Endothelial cell of umbilical vein (primary cell): ENCODE measurements at regions not wholly inside any gene's neighbourhood (a gene's known extent, or its start where the extent isn't known, plus 50 kb on each side); places are given as distances from the start of the nearest gene placed in this dataset.

Experiments
- BruUV-seq: library from RNA; stranded (reverse); fragments of 400-500 nt; replicated peaks from 2 replicates; lab custom pipeline; 2021; lab: Mats Ljungman, UMichigan
- CTCF ChIA-PET: fragments of 300-600, 350-600 bp; sonication (Branson Sonifier 250); formaldehyde crosslinking; loops from one replicate; lab custom pipeline; 2021; ENCODE audit warnings: antibody characterized with exemption, inconsistent platforms; lab: Charles Lee
- POLR2A ChIA-PET: fragments of 300-600, 350-600 bp; sonication (Branson Sonifier 250); formaldehyde crosslinking; loops from one replicate; lab custom pipeline; 2021; ENCODE audit warnings: antibody characterized with exemption, inconsistent platforms; lab: Charles Lee
- DNase-seq: peaks from one replicate; pipeline ENCODE4 v3.0.0-alpha.2; 2011; ENCODE audit warnings: low read depth, low spot score
- FAIRE-seq: peaks from 2 replicates; lab custom pipeline; 2011; peaks lifted over from hg19 to GRCh38; lab: Jason Lieb, UNC
- H2AFZ ChIP-seq: 2 replicates; pipeline ENCODE4 v1.6.0; 2012; ENCODE audit warnings: low read depth, low read length, control low read depth, inconsistent platforms
- H3K27ac ChIP-seq: 2 replicates; pipeline ENCODE4 v1.5.1; 2011; ENCODE audit warnings: low read depth, mild to moderate bottlenecking, control low read depth, low read length, moderate library complexity; ENCODE audit not compliant: insufficient read depth
- H3K27me3 ChIP-seq, 2 experiments: 2 replicates each; pipeline versions ENCODE4 v1.6.0 to v1.6.1; 2011; ENCODE audit warnings: low read length in 2 of 2, mixed read lengths in 1 of 2; ENCODE audit not compliant: control insufficient read depth in 2 of 2, insufficient read depth in 2 of 2
- H3K36me3 ChIP-seq, 2 experiments: 2 replicates in 1 of 2; 3 replicates in 1 of 2; pipeline ENCODE4 v1.5.1; 2011; ENCODE audit warnings: low read length in 2 of 2, mild to moderate bottlenecking in 1 of 2, moderate library complexity in 1 of 2; ENCODE audit not compliant: control insufficient read depth in 2 of 2, insufficient read depth in 2 of 2; ENCODE audit errors: extremely low read depth in 1 of 2
- H3K4me1 ChIP-seq: 3 replicates; pipeline ENCODE4 v1.5.1; 2011; ENCODE audit warnings: mild to moderate bottlenecking, low read length; ENCODE audit not compliant: control insufficient read depth, insufficient read depth; ENCODE audit errors: extremely low read depth
- H3K4me2 ChIP-seq: 2 replicates; pipeline ENCODE4 v1.6.1; 2011; ENCODE audit warnings: low read length, control low read depth, mixed read lengths; ENCODE audit not compliant: insufficient read depth
- H3K4me3 ChIP-seq, 3 experiments: fragments of 200-600 bp in 1 of 3; sonication (generic), shearing (Covaris generic) in 1 of 3; replicated peaks in 1 of 3; 2 replicates each; pipeline ENCODE4 v1.5.1; 2011 to 2016; ENCODE audit warnings: control low read depth in 3 of 3, low read length in 3 of 3, mild to moderate bottlenecking in 2 of 3, inconsistent platforms in 1 of 3, low read depth in 1 of 3, moderate library complexity in 1 of 3; ENCODE audit not compliant: insufficient read depth in 1 of 3
- H3K79me2 ChIP-seq: 2 replicates; pipeline ENCODE4 v1.6.0; 2012; ENCODE audit warnings: low read length, inconsistent platforms; ENCODE audit not compliant: control insufficient read depth, insufficient read depth
- H3K9ac ChIP-seq: replicated peaks from 2 replicates; pipeline ENCODE3; 2011; ENCODE audit warnings: low read length, control low read depth; ENCODE audit not compliant: insufficient read depth; ENCODE audit errors: extremely low read depth
- H3K9me1 ChIP-seq: replicated peaks from 3 replicates; pipeline ENCODE4 v1.6.0; 2011; ENCODE audit warnings: mild to moderate bottlenecking, low read length; ENCODE audit not compliant: control insufficient read depth, insufficient read depth; ENCODE audit errors: extremely low read depth
- H3K9me3 ChIP-seq: replicated peaks from 2 replicates; pipeline ENCODE4 v1.5.1; 2012; ENCODE audit warnings: low read length, inconsistent platforms; ENCODE audit not compliant: control insufficient read depth, insufficient read depth
- H4K20me1 ChIP-seq: replicated peaks from 2 replicates; pipeline ENCODE3; 2011; ENCODE audit warnings: mild to moderate bottlenecking, low read length; ENCODE audit not compliant: control insufficient read depth, insufficient read depth; ENCODE audit errors: extremely low read depth
- CTCF ChIP-seq, 2 donors: IDR thresholded peaks; 1 replicate in 1 of 2; 2 replicates in 1 of 2; pipeline ENCODE4 v1.5.1; 2011; ENCODE audit warnings: low read length in 2 of 2, mild to moderate bottlenecking in 2 of 2, moderate library complexity in 2 of 2, control low read depth in 1 of 2, inconsistent platforms in 1 of 2, low read depth in 1 of 2; ENCODE audit not compliant: insufficient read depth in 1 of 2; ENCODE audit errors: extremely low read depth in 1 of 2
- EZH2 ChIP-seq: IDR thresholded peaks from 2 replicates; pipeline ENCODE4 v1.6.1; 2012; ENCODE audit warnings: borderline replicate concordance, low read depth, mild to moderate bottlenecking, moderate library complexity, low read length, inconsistent platforms; ENCODE audit not compliant: severe bottlenecking
- FOS ChIP-seq: IDR thresholded peaks from 2 replicates; pipeline ENCODE4 v1.6.1; 2011; ENCODE audit warnings: mild to moderate bottlenecking, low read length, moderate library complexity, borderline replicate concordance; ENCODE audit not compliant: insufficient read depth
- GATA2 ChIP-seq: IDR thresholded peaks from 2 replicates; pipeline ENCODE4 v1.7.0; 2011; ENCODE audit warnings: low read depth, mild to moderate bottlenecking, moderate library complexity, mixed read lengths, low read length; ENCODE audit not compliant: insufficient read length, insufficient read depth
- JUN ChIP-seq: IDR thresholded peaks from 2 replicates; pipeline ENCODE4 v1.6.1; 2011; ENCODE audit warnings: borderline replicate concordance, low read depth; ENCODE audit not compliant: insufficient read length, insufficient read depth
- MYC ChIP-seq: IDR thresholded peaks from one replicate; pipeline ENCODE4 v1.6.1; 2011; ENCODE audit warnings: mild to moderate bottlenecking, low read depth, low read length
- POLR2A ChIP-seq: IDR thresholded peaks from 2 replicates; pipeline ENCODE4 v1.6.1; 2012; ENCODE audit warnings: low read depth, mild to moderate bottlenecking, control low read depth, low read length
- POLR2AphosphoS5 ChIP-seq: IDR thresholded peaks from 2 replicates; pipeline ENCODE4 v1.6.1; 2012; ENCODE audit warnings: low read depth, mild to moderate bottlenecking, control low read depth, low read length, moderate library complexity; ENCODE audit not compliant: insufficient read depth
- dilution Hi-C: fragments of 300-500 bp; cut with MboI; formaldehyde crosslinking; loops from one replicate; pipeline ENCODE4 v1.15.0; 2019; ENCODE audit warnings: low sequenced_read_pairs; ENCODE audit not compliant: extremely low pct_ligation_motif_present
- intact Hi-C: fragments of 100-400 bp; cut with micrococcal nuclease; formaldehyde crosslinking; loops from one replicate; pipeline ENCODE4 v1.10.0; 2022
- TF ChIP-seq, protein P1 (sequence below): IDR thresholded peaks from 2 replicates; pipeline ENCODE4 v1.6.1; 2011; ENCODE audit not compliant: insufficient read depth, insufficient read length

DNA sequence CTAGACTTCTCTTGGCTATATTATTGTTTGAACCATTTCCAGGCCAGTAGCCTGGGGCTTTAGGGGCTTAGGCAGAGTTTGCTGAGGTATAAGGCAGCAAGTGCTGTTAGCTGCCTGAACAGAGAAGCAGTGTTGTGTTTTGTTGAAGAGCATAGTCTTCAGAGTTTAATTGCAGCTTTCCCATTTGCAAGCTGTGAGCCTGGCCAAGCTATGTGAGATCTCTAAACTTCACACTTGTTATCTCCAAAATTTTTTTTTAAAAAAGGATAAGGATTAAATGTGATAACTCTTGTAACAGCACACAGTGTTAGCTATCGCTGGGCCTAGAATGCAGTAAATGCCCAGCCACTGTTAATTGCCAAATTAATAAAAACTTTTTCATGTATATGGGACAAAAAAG, 782.4 kb downstream of the REEP3 start:
- no peak overlapping the region for H3K4me3 ChIP-seq
- ChIA-PET CTCF (no interaction called here), POLR2A (no interaction called here)
- no peaks in the 10 kb centered on the region for H3K4me1 ChIP-seq
- dilution Hi-C loops (no loop called here), intact Hi-C loops (no loop called here)
- BruUV-seq: no TSS peak
- DNase-seq (no peak), FAIRE-seq (no peak)
- no peaks in the 10 kb centered on the region for H3K79me2 ChIP-seq
- H4K20me1 ChIP-seq: no peaks in the 10 kb centered on the region
- H3K4me2 ChIP-seq: no peak overlapping the region
- no peaks in the 10 kb centered on the region for H3K9me1 ChIP-seq
- no peaks in the 10 kb centered on the region for H3K27me3 ChIP-seq
- H3K9me3 ChIP-seq: no peaks in the 10 kb centered on the region
- no peak overlapping the region for H3K27ac ChIP-seq
- no peak overlapping the region for H3K9ac ChIP-seq
- TF ChIP-seq GATA2 (no peak), CTCF (IDR thresholded peaks at IDR 0.05; ENCODE audit: extremely low read depth in 1 of 2, insufficient read depth in 1 of 2, low read depth in 1 of 2, low read length in 2 of 2) (no peak), POLR2AphosphoS5 (no peak), JUN (no peak), FOS (no peak), MYC (no peak), POLR2A (no peak), EZH2 (no peak)
- TF ChIP-seq, protein P1, sequence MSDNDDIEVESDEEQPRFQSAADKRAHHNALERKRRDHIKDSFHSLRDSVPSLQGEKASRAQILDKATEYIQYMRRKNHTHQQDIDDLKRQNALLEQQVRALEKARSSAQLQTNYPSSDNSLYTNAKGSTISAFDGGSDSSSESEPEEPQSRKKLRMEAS: no peak
- no peak overlapping the region for H2AFZ ChIP-seq
- no peaks in the 10 kb centered on the region for H3K36me3 ChIP-seq
